WTC11 (cell line): ENCODE measurements at regions not wholly inside any gene's neighbourhood (a gene's known extent, or its start where the extent isn't known, plus 50 kb on each side); places are given as distances from the start of the nearest gene placed in this dataset.

ENCODE experiments used
- MYBL2 ChIP-seq: sonication (generic); formaldehyde crosslinking; IDR thresholded peaks from 2 replicates; pipeline ENCODE4 v1.8.1; 2023; ENCODE audit warnings: mild to moderate bottlenecking, moderate library complexity, missing genetic modification reagents
- ZNF232 ChIP-seq: sonication (generic); formaldehyde crosslinking; IDR thresholded peaks from 2 replicates; pipeline ENCODE4 v1.8.0; 2022; ENCODE audit warnings: mild to moderate bottlenecking, missing genetic modification reagents

DNA sequence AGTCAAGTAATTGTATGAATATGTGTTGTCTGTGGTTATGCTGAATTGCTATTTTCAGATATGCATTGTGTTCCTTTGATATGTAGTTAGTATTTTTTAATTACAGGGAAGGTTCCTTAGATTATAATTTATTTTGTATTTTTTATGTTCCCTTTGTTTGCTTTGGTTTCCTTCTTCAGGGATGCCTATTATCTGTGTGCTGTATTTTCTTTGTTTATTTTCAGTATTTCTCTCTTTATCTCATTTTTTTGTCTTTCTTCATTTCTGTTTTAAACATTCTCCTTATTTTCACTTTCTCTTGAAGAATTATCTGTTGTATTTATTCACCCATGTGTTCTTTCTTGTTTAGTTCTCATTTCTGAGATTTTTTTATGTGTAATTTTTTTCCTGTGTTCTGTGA is 163.1 kb downstream of the EMP1 start:
- TF ChIP-seq MYBL2 (no peak), ZNF232 (CRISPR knock-in tag) (no peak)
